Heart left ventricle (tissue), 16 donors: ENCODE measurements at regions not wholly inside any gene's neighbourhood (a gene's known extent, or its start where the extent isn't known, plus 50 kb on each side); places are given as distances from the start of the nearest gene placed in this dataset.

Source experiments
- ATAC-seq, 4 donors: fragments of 200-7000 bp; cut with Tn5 transposase; one replicate each; pipeline ENCODE4 v1.9.1; 2020 to 2022; ENCODE audit warnings: moderate library complexity in 4 of 4, mild to moderate bottlenecking in 3 of 4, moderate number of reproducible peaks in 1 of 4
- DNase-seq, 5 donors: peaks; one replicate each; pipeline ENCODE4 v3.0.0-alpha.2; 2020
- H3K27ac ChIP-seq, 12 donors: fragments of 200-600 bp; sonication (generic) in 4 of 12; one replicate each; pipeline versions ENCODE4 v1.5.0 to v1.8.0; 2016 to 2022; ENCODE audit warnings: mild to moderate bottlenecking in 2 of 12
- H3K27me3 ChIP-seq, 9 donors: fragments of 200-600 bp; sonication (generic) in 2 of 9; one replicate each; pipeline versions ENCODE4 v1.5.1 to v1.8.0; 2016 to 2022; ENCODE audit warnings: mild to moderate bottlenecking in 3 of 9
- H3K36me3 ChIP-seq, 9 donors: fragments of 200-600 bp; sonication (generic) in 2 of 9; one replicate each; pipeline versions ENCODE4 v1.5.0 to v1.8.0; 2018 to 2022; ENCODE audit warnings: mild to moderate bottlenecking in 2 of 9
- H3K4me1 ChIP-seq, 12 donors: fragments of 200-600 bp; sonication (generic) in 4 of 12; one replicate each; pipeline versions ENCODE4 v1.5.0 to v1.8.0; 2016 to 2022; ENCODE audit warnings: mild to moderate bottlenecking in 3 of 12
- H3K4me3 ChIP-seq, 12 donors: fragments of 200-600 bp; sonication (generic) in 4 of 12; one replicate each; pipeline versions ENCODE4 v1.5.0 to v1.8.0; 2017 to 2022; ENCODE audit warnings: mild to moderate bottlenecking in 9 of 12, moderate library complexity in 4 of 12
- H3K9me3 ChIP-seq, 12 donors: fragments of 200-600 bp; sonication (generic) in 4 of 12; one replicate each; pipeline versions ENCODE4 v1.5.0 to v1.8.0; 2016 to 2022; ENCODE audit warnings: mild to moderate bottlenecking in 1 of 12
- POLR2A ChIP-seq, 2 donors: fragments of 450-650 bp; IDR thresholded peaks; one replicate each; pipeline ENCODE4 v1.6.1; 2017; ENCODE audit warnings: antibody characterized with exemption in 2 of 2, mild to moderate bottlenecking in 2 of 2, moderate library complexity in 2 of 2
- WGBS, 4 donors: extraction: QIAGEN DNeasy Blood & Tissue Kit in 2 of 4; methylation state at CpG; one replicate each; pipeline versions ENCODE4 v1.1.5 to v1.1.7; 2013 to 2018; 5-methylcytosine and 5-hydroxymethylcytosine counted together
- intact Hi-C, 10 donors: fragments of 100-400 bp; cut with DNase I; formaldehyde crosslinking; loops; one replicate each; pipeline versions ENCODE4 v1.11.1 to v1.14.2; 2022
- TF ChIP-seq, protein P1 (sequence below), 12 donors: fragments of 200-600 bp; sonication (generic) in 4 of 12; IDR thresholded peaks; one replicate each; pipeline versions ENCODE4 v1.5.0 to v1.8.0; 2018 to 2022; ENCODE audit warnings: antibody characterized with exemption in 12 of 12, mild to moderate bottlenecking in 5 of 12
- donor health status: ischemic (EF 13 %, LVEDD 7.1; RV severe dilation, severe dysfunction).
- donor health status: healthy with polysubstance abuse.
- donor health status: DM: no; HTN: yes; CAD: no.
- donor health status: DM: no; HTN: no; CAD: no.
- donor health status: ischemic (EF 25% LVEDD 6.9; RV normal size, moderate dysfunction).
- donor health status: ischemic (EF 25% LVEDD 5.7; RV mildly dilated, moderate dysfunction).
- donor health status: healthy.
- donor health status: DM: yes; HTN: yes; CAD: no.
- donor health status: ischemic (EF 35%, LVEDD 5.7; RV mildly dilated, moderate dysfunction).
- donor health status: nonischemic (EF 11% LVEDD 7.7; RV severe dilation, severe dysfunction).
- donor health status: DM: yes; HTN: yes; CAD: no.
- donor health status: PGD.
- donor health status: ischemic (EF 29% LVEDD 5.4; RV normal size, mild dysfunction).
- donor health status: nonischemic (EF 23%, LVEDD 6.1; RV moderate dilation, normal function).

DNA sequence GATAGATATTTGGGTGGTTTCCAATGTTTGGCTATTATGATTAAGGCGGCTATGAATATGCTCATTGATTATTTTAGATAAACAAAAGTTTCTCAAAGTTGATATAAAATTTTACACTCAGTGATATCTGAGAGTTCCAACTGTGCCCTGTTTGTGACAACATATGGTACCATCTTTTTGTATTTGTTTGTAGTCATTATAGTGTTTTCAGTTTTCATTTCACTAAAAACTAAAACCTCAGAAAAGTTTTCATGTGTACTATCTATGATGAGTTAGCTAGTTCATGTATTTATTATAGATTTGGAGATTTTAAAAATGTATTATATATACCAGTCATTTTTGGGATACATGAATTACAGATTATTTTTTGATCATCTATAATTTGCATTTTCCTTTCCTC is 1111.4 kb downstream of the CDH18 start:
- H3K27me3 ChIP-seq: no peaks in the 10 kb centered on the region
- no peaks in the 10 kb centered on the region for H3K9me3 ChIP-seq
- H3K36me3 ChIP-seq: no peaks in the 10 kb centered on the region
- intact Hi-C loops: no loop called here
- H3K27ac ChIP-seq: no peak overlapping the region
- 83 to 91% (median 88%) methylated on average over 1 of the region's 1 CpG for WGBS, 4 donors
- no peak for ATAC-seq
- no peak for DNase-seq
- H3K4me1 ChIP-seq: no peaks in the 10 kb centered on the region
- TF ChIP-seq POLR2A (IDR thresholded peaks at IDR 0.05): no peak
- TF ChIP-seq, protein P1, sequence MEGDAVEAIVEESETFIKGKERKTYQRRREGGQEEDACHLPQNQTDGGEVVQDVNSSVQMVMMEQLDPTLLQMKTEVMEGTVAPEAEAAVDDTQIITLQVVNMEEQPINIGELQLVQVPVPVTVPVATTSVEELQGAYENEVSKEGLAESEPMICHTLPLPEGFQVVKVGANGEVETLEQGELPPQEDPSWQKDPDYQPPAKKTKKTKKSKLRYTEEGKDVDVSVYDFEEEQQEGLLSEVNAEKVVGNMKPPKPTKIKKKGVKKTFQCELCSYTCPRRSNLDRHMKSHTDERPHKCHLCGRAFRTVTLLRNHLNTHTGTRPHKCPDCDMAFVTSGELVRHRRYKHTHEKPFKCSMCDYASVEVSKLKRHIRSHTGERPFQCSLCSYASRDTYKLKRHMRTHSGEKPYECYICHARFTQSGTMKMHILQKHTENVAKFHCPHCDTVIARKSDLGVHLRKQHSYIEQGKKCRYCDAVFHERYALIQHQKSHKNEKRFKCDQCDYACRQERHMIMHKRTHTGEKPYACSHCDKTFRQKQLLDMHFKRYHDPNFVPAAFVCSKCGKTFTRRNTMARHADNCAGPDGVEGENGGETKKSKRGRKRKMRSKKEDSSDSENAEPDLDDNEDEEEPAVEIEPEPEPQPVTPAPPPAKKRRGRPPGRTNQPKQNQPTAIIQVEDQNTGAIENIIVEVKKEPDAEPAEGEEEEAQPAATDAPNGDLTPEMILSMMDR (IDR thresholded peaks at IDR 0.05): no peak
- H3K4me3 ChIP-seq: no peak overlapping the region

DNA sequence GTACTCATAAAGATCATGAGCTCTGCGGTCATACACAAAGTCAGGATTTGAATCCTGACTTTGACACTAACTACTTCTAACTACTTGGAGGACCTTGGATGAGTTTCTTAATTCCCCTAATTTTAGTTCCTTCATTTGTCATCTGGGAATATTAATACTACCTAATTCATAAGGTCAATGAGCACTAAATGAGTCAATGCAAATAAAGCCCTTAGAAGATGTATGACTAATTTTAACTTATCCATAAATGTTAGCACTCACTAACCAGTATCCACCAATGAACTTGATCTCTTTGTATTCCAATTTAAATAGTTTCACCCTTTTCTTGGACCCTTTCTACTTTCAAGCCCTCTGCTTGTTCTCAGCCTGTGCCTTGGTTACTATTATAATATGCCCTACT is 1106.4 kb downstream of the CDH18 start:
- Histone ChIP-seq H3K27ac (no peak overlapping the region), H3K36me3 (no peaks in the 10 kb centered on the region), H3K27me3 (no peaks in the 10 kb centered on the region), H3K9me3 (no peaks in the 10 kb centered on the region), H3K4me1 (no peaks in the 10 kb centered on the region), H3K4me3 (no peak overlapping the region)
- 96 to 100% (median 98%) methylated on average over 1 of the region's 1 CpG for WGBS, 4 donors
- TF ChIP-seq, protein P1 (IDR thresholded peaks at IDR 0.05): no peak
- no peak for TF ChIP-seq POLR2A (IDR thresholded peaks at IDR 0.05)
- ATAC-seq: no peak
- DNase-seq: no peak
- intact Hi-C loops: no loop called here

DNA sequence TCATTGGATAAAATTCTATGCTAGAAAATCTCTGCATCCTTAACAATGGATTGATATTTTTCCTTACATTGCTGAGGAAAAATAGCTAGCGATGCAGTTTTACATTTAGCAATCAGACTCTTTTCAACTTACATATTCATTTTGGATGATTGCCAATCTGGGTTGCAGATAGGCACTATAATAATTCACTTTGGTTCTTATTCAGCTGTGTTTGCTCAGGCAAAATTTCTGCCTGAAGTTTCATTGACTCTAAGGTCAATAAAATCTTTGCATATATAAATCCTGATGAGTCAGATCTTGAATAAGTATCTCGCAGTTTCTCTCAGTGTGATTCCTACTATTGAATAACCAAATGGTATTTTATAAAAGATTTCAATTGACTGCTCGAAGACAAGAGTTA is 1105.8 kb downstream of the CDH18 start:
- DNase-seq (no peak), ATAC-seq (no peak)
- no peaks in the 10 kb centered on the region for H3K9me3 ChIP-seq
- TF ChIP-seq, protein P1 (IDR thresholded peaks at IDR 0.05): no peak
- no peak for TF ChIP-seq POLR2A (IDR thresholded peaks at IDR 0.05)
- no peaks in the 10 kb centered on the region for H3K27me3 ChIP-seq
- H3K27ac ChIP-seq: no peak overlapping the region
- no peaks in the 10 kb centered on the region for H3K4me1 ChIP-seq
- no peaks in the 10 kb centered on the region for H3K36me3 ChIP-seq
- WGBS, 4 donors: 77 to 82% (median 80%) methylated on average over 3 of the region's 3 CpGs
- H3K4me3 ChIP-seq: no peak overlapping the region
- intact Hi-C loops: no loop called here

DNA sequence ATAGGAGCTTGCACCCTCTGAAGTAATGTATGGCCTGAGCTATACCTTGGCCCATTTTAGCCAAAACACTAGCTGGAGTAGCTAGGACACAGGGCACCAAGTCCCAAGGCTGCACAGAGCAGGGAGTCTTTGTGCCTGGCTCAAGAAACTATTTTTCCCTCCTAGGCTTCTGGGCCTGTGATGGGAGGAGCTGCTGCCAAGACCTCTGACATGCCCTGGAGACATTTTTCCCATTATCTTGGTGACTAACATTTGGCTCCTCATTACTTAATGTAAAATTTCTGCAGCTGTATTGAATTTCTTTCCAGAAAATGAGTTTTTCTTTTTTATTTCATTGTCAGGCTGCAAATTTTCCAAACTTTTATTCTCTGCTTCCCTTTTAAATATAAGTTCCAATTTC is 1099.2 kb downstream of the CDH18 start:
- intact Hi-C loops: no loop called here
- Histone ChIP-seq H3K4me3 (no peak overlapping the region), H3K27ac (no peak overlapping the region), H3K36me3 (no peaks in the 10 kb centered on the region), H3K4me1 (no peaks in the 10 kb centered on the region), H3K27me3 (no peaks in the 10 kb centered on the region), H3K9me3 (peaks cover 0 to 19% (median 0%) of the 10 kb centered on the region in 12 donors)
- TF ChIP-seq POLR2A (IDR thresholded peaks at IDR 0.05): no peak
- TF ChIP-seq, protein P1 (IDR thresholded peaks at IDR 0.05): no peak
- ATAC-seq (no peak), DNase-seq (no peak)
